Astrocyte (in vitro differentiated cells and primary cell): ENCODE measurements at regions not wholly inside any gene's neighbourhood (a gene's known extent, or its start where the extent isn't known, plus 50 kb on each side); places are given as distances from the start of the nearest gene placed in this dataset.

Experiments
- DNase-seq: peaks from one replicate; pipeline ENCODE4 v3.0.0-alpha.2; 2010; ENCODE audit warnings: low read depth
- FAIRE-seq: peaks from 2 replicates; lab custom pipeline; 2011; peaks lifted over from hg19 to GRCh38; lab: Jason Lieb, UNC
- H2AFZ ChIP-seq: 2 replicates; pipeline ENCODE4 v1.6.0; 2012; ENCODE audit warnings: low read depth, low read length, inconsistent platforms
- H3K27ac ChIP-seq: 2 replicates; pipeline ENCODE4 v1.5.1; 2011; ENCODE audit warnings: low read depth, low read length, inconsistent platforms
- H3K27me3 ChIP-seq: 2 replicates; pipeline ENCODE4 v1.6.0; 2011; ENCODE audit warnings: low read length, inconsistent platforms; ENCODE audit not compliant: insufficient read depth
- H3K36me3 ChIP-seq: 2 replicates; pipeline ENCODE4 v1.5.1; 2011; ENCODE audit warnings: low read length, inconsistent platforms; ENCODE audit not compliant: insufficient read depth
- H3K4me1 ChIP-seq: 2 replicates; pipeline ENCODE4 v1.5.1; 2011; ENCODE audit warnings: low read length, inconsistent platforms; ENCODE audit not compliant: insufficient read depth
- H3K4me2 ChIP-seq: 2 replicates; pipeline ENCODE4 v1.6.0; 2012; ENCODE audit warnings: low read length, inconsistent platforms
- H3K4me3 ChIP-seq: 2 replicates; pipeline ENCODE4 v1.5.1; 2011; ENCODE audit warnings: low read depth, mild to moderate bottlenecking, low read length, inconsistent platforms; ENCODE audit not compliant: insufficient read depth
- H3K79me2 ChIP-seq: 2 replicates; pipeline ENCODE4 v1.6.0; 2012; ENCODE audit warnings: mild to moderate bottlenecking, low read length, inconsistent platforms; ENCODE audit not compliant: insufficient read depth
- H3K9ac ChIP-seq: 2 replicates; pipeline ENCODE4 v1.6.0; 2012; ENCODE audit warnings: mild to moderate bottlenecking, low read length, inconsistent platforms
- H3K9me3 ChIP-seq: 2 replicates; pipeline ENCODE4 v1.5.1; 2012; ENCODE audit warnings: low read depth, mild to moderate bottlenecking, low read length, inconsistent platforms; ENCODE audit not compliant: insufficient read depth
- H4K20me1 ChIP-seq: 2 replicates; pipeline ENCODE4 v1.6.0; 2012; ENCODE audit warnings: low read length, inconsistent platforms; ENCODE audit not compliant: insufficient read depth
- H3K27ac Mint-ChIP-seq: one replicate; pipeline ENCODE4 v1.8.0; 2021; ENCODE audit warnings: mild to moderate bottlenecking, mixed read lengths; ENCODE audit not compliant: unreplicated experiment
- H3K27me3 Mint-ChIP-seq: one replicate; pipeline ENCODE4 v1.8.0; 2021; ENCODE audit warnings: low read depth, mixed read lengths; ENCODE audit not compliant: unreplicated experiment
- H3K36me3 Mint-ChIP-seq: one replicate; pipeline ENCODE4 v1.8.0; 2021; ENCODE audit warnings: low read depth, mixed read lengths; ENCODE audit not compliant: unreplicated experiment
- H3K4me1 Mint-ChIP-seq: one replicate; pipeline ENCODE4 v1.8.0; 2021; ENCODE audit warnings: low read depth, mixed read lengths; ENCODE audit not compliant: unreplicated experiment
- H3K4me3 Mint-ChIP-seq: one replicate; pipeline ENCODE4 v1.8.0; 2021; ENCODE audit warnings: mild to moderate bottlenecking, moderate library complexity, mixed read lengths; ENCODE audit not compliant: unreplicated experiment
- H3K9me3 Mint-ChIP-seq: one replicate; pipeline ENCODE4 v1.8.0; 2021; ENCODE audit warnings: mild to moderate bottlenecking, mixed read lengths; ENCODE audit not compliant: unreplicated experiment
- CTCF ChIP-seq: IDR thresholded peaks from 2 replicates; pipeline ENCODE4 v1.5.1; 2011; ENCODE audit warnings: low read depth, mild to moderate bottlenecking, inconsistent platforms, low read length, moderate library complexity; ENCODE audit not compliant: insufficient read depth
- EZH2 ChIP-seq: IDR thresholded peaks from 2 replicates; pipeline ENCODE4 v1.6.1; 2012; ENCODE audit warnings: mild to moderate bottlenecking, low read length, inconsistent platforms; ENCODE audit not compliant: insufficient read depth

GRCh38 chr7:28292834-28293526 is 112.4 kb upstream of the JAZF1 start:
- Histone ChIP-seq H3K27me3 (peaks cover 2% of the 10 kb centered on the region), H3K4me3 (no peak overlapping the region), H3K9me3 (no peaks in the 10 kb centered on the region), H3K9ac (no peak overlapping the region), H2AFZ (no peak overlapping the region), H3K27ac (no peak overlapping the region), H3K4me1 (no peaks in the 10 kb centered on the region), H3K36me3 (no peaks in the 10 kb centered on the region), H3K4me2 (no peak overlapping the region), H3K79me2 (no peaks in the 10 kb centered on the region), H4K20me1 (no peaks in the 10 kb centered on the region)
- Mint-ChIP-seq H3K27me3 (no peaks in the 10 kb centered on the region), H3K27ac (no peak overlapping the region), H3K4me1 (peaks cover 16% of the 10 kb centered on the region), H3K4me3 (no peak overlapping the region), H3K36me3 (no peaks in the 10 kb centered on the region), H3K9me3 (no peaks in the 10 kb centered on the region)
- no peak for FAIRE-seq
- peak; percentile 43 for DNase-seq
- TF ChIP-seq CTCF (no peak), EZH2 (no peak)

- Histone ChIP-seq H3K27ac (no peak overlapping the region), H3K79me2 (no peaks in the 10 kb centered on the region), H3K4me1 (no peaks in the 10 kb centered on the region), H3K4me3 (no peak overlapping the region), H3K4me2 (no peak overlapping the region), H2AFZ (no peak overlapping the region), H3K9ac (no peak overlapping the region), H4K20me1 (no peaks in the 10 kb centered on the region), H3K27me3 (peaks cover 2% of the 10 kb centered on the region), H3K9me3 (no peaks in the 10 kb centered on the region), H3K36me3 (no peaks in the 10 kb centered on the region)
- FAIRE-seq = no peak
- Mint-ChIP-seq H3K36me3 (no peaks in the 10 kb centered on the region), H3K27ac (no peak overlapping the region), H3K4me1 (peaks cover 16% of the 10 kb centered on the region), H3K4me3 (no peak overlapping the region), H3K27me3 (no peaks in the 10 kb centered on the region), H3K9me3 (no peaks in the 10 kb centered on the region)
- no peak for TF ChIP-seq EZH2
- TF ChIP-seq CTCF = no peak
- DNase-seq = no peak
Observed at GRCh38 chr7:28293527-28293835, 112.9 kb upstream of the JAZF1 start.

GRCh38 chr7:28296571-28297483 is 115.5 kb upstream of the CREB5 start:
- no peak for FAIRE-seq
- Mint-ChIP-seq H3K9me3 (no peaks in the 10 kb centered on the region), H3K27me3 (no peaks in the 10 kb centered on the region), H3K36me3 (no peaks in the 10 kb centered on the region), H3K27ac (no peak overlapping the region), H3K4me1 (peaks cover 20% of the 10 kb centered on the region), H3K4me3 (no peak overlapping the region)
- no peak overlapping the region for H3K4me3 ChIP-seq
- H3K9ac ChIP-seq = no peak overlapping the region
- H3K79me2 ChIP-seq = no peaks in the 10 kb centered on the region
- H4K20me1 ChIP-seq = no peaks in the 10 kb centered on the region
- no peaks in the 10 kb centered on the region for H3K27me3 ChIP-seq
- peaks cover 7% of the 10 kb centered on the region for H3K4me1 ChIP-seq
- H3K27ac ChIP-seq = no peak overlapping the region
- H3K9me3 ChIP-seq = no peaks in the 10 kb centered on the region
- H2AFZ ChIP-seq = no peak overlapping the region
- TF ChIP-seq CTCF = peak; percentile 58
- TF ChIP-seq EZH2 = no peak
- no peaks in the 10 kb centered on the region for H3K36me3 ChIP-seq
- H3K4me2 ChIP-seq = no peak overlapping the region
- no peak for DNase-seq
